ENCODE measurements at regions not wholly inside any gene's neighbourhood (a gene's known extent, or its start where the extent isn't known, plus 50 kb on each side); places are given as distances from the start of the nearest gene placed in this dataset.

DNA sequence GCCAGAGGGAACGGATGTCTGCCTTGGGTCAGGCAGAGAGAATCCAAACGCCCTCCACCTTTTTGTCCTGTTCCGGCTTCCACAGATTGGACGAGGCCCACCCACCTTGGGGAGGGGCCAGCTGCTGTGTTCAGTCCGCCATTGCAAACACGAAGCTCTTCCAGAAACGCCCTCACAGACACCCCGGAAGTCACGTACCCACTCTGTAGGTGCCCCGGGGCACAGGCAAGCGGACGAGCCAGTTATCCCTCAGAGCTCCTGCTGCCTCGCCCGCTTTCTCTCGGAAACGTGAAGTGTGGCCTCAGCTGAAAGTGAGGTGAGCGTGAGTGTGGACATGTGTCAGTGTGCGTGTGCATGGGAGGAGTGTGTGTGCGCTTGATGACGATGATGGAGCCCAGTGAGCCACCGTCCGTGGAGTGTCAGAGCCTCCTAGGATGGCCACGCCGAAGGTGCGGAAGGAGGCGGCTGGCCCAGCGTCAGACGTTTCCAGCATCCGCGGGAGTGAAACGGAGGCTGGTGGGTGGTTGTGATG, 869.2 kb downstream of the TBC1D22A start:
- no peak for DNase-seq (ENCODE audit: low read depth in 1 of 2, low spot score in 1 of 2)
- Histone ChIP-seq H3K9me3 (ENCODE audit: low read depth) (peaks cover 4% of the 10 kb centered on the region), H3K4me1 (ENCODE audit: low read depth) (no peaks in the 10 kb centered on the region), H3K27ac (no peak overlapping the region), H3K27me3 (no peaks in the 10 kb centered on the region), H3K36me3 (no peaks in the 10 kb centered on the region), H3K4me3 (no peak overlapping the region)
- TF ChIP-seq, protein P1, sequence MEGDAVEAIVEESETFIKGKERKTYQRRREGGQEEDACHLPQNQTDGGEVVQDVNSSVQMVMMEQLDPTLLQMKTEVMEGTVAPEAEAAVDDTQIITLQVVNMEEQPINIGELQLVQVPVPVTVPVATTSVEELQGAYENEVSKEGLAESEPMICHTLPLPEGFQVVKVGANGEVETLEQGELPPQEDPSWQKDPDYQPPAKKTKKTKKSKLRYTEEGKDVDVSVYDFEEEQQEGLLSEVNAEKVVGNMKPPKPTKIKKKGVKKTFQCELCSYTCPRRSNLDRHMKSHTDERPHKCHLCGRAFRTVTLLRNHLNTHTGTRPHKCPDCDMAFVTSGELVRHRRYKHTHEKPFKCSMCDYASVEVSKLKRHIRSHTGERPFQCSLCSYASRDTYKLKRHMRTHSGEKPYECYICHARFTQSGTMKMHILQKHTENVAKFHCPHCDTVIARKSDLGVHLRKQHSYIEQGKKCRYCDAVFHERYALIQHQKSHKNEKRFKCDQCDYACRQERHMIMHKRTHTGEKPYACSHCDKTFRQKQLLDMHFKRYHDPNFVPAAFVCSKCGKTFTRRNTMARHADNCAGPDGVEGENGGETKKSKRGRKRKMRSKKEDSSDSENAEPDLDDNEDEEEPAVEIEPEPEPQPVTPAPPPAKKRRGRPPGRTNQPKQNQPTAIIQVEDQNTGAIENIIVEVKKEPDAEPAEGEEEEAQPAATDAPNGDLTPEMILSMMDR (IDR thresholded peaks at IDR 0.05; ENCODE audit: low read depth, low read length), result no peak

DNA sequence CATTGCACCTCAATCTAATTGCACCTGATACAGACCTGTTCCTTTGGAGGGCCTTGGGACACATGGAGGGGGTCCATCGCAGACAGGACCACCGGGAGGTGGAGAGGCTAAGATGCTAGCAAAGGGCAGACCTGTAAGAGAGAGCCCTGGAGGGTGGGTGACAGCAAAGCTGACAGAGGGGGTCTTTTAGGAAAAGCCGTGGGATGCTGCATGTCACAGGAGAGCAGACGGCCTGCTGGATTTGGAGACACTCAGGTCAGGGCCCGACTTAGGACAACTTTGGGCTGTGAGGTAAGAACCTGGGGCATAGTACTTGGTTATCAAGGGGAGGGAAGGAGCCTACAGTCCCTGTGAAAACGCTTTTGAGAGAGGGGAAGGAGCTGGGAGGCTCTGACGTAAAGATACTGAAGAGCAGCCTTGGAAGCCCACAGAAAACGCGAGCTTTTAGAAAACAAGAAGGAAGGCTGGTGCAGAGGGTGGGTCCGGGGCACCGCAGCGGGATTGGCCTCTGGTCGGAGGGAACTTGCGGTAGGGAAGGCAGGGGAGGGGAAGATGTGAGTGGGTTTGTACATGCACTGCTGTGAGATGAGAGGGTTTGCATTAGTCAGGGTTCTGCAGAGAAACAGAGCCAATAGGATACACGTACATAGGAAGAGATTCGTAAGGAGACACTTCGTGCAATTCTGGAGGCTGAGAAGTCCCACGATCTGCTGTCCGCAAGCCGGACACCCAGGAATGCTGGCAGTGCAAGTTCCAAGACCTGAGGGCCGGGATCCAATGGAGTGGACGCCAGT, 868.5 kb downstream of the TBC1D22A start:
- TF ChIP-seq, protein P1 (IDR thresholded peaks at IDR 0.05; ENCODE audit: low read depth, low read length), result no peak
- DNase-seq (ENCODE audit: low read depth in 1 of 2, low spot score in 1 of 2), result no peak

DNA sequence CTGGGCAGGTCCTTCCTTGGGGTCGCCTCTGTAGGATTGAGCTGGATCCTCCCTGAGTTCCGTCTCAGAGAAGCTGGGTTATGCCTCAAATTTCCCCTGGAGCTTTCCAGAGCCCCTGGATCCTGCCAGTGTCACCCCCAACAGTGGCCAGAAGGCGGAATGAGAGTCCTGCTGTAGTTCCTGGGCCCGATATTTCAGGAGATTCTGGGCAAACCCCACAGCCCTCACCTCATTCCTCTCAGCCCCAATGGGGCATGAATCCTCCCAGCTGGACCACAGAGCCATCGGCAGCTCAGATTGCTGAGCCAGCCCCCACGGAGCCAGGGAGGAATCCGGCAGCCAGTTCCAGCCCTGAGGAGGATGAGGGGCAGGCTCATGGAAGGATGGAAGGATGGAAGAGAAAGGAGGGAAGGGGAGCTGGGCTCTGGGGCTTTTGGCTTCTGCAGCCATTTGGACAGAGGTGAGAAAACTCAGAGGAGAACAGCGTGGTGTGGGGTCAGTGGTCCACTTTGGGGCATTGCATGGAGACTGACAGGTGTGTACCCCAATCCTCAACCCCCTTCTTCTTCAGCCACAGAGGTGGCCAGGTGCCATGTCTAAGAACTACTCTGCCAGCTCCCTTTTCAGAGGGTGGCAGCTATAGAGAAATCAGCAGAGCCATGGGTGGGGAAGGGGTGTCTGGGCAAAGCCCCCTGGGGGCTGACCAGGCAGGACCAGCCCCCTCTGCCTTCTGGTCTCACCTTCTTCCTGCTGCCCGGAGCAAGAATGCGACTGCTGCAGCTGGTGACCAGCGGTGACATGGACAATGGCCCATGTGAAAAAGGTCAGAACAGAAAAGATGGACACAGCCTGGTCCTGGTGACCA, 867.6 kb downstream of the TBC1D22A start:
- Histone ChIP-seq H3K27me3 (no peaks in the 10 kb centered on the region), H3K27ac (no peak overlapping the region), H3K36me3 (no peaks in the 10 kb centered on the region), H3K4me1 (ENCODE audit: low read depth) (no peaks in the 10 kb centered on the region), H3K4me3 (no peak overlapping the region), H3K9me3 (ENCODE audit: low read depth) (peaks cover 4% of the 10 kb centered on the region)
- TF ChIP-seq, protein P1 (IDR thresholded peaks at IDR 0.05; ENCODE audit: low read depth, low read length), result no peak
- DNase-seq (ENCODE audit: low read depth in 1 of 2, low spot score in 1 of 2), result no peak

More for the DNA sequence above, 868.5 kb downstream of the TBC1D22A start:
- H3K27ac ChIP-seq, result no peak overlapping the region
- H3K36me3 ChIP-seq, result no peaks in the 10 kb centered on the region
- H3K4me1 ChIP-seq (ENCODE audit: low read depth), result no peaks in the 10 kb centered on the region
- no peak overlapping the region for H3K4me3 ChIP-seq
- no peaks in the 10 kb centered on the region for H3K27me3 ChIP-seq
- H3K9me3 ChIP-seq (ENCODE audit: low read depth), result peaks cover 4% of the 10 kb centered on the region

DNA sequence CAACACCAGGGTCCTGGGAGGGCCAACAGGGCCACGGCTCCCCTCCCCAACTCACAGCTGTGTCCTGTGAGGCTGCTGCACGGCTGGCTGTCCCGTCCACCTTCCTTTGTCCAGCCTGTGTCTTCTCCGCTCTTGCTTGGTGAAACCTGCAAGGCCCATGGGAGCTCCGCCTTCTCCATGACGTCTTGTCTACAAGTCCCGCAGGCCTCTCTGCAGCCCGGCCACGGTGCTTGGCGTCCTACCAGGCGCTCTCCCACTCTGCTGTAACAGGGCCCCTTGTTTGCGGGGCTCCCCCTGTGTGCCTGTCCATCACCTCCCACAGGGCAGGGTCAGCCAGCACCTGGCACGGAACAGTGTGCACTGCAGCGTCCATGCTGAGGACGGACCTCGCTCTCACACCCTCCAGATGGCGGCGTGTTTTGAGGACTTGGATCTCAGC, 866.8 kb downstream of the TBC1D22A start:
- no peaks in the 10 kb centered on the region for H3K4me1 ChIP-seq (ENCODE audit: low read depth)
- no peak for DNase-seq (ENCODE audit: low read depth in 1 of 2, low spot score in 1 of 2)

More for the DNA sequence above, 866.8 kb downstream of the TBC1D22A start:
- Histone ChIP-seq H3K27me3 (no peaks in the 10 kb centered on the region), H3K36me3 (no peaks in the 10 kb centered on the region), H3K4me3 (no peak overlapping the region), H3K27ac (no peak overlapping the region), H3K9me3 (ENCODE audit: low read depth) (peaks cover 4% of the 10 kb centered on the region)
- TF ChIP-seq, protein P1 (IDR thresholded peaks at IDR 0.05; ENCODE audit: low read depth, low read length), result no peak
